Small intestine (tissue), 7 donors: ENCODE measurements at regions not wholly inside any gene's neighbourhood (a gene's known extent, or its start where the extent isn't known, plus 50 kb on each side); places are given as distances from the start of the nearest gene placed in this dataset.
"Not testable (repeated sequence)": the region's sequence is repeated elsewhere in the genome, so short reads cannot be mapped to it uniquely, and the experiment has no call there.

ENCODE experiments used
- DNase-seq, 2 donors: peaks; one replicate each; pipeline versions ENCODE4 v3.0.0 to v3.0.0-alpha.2; 2013
- FAIRE-seq: peaks from 2 replicates; lab custom pipeline; 2012; peaks lifted over from hg19 to GRCh38; lab: Jason Lieb, UNC
- H3K27ac ChIP-seq, 3 donors: one replicate each; pipeline ENCODE4 v1.5.1; 2013; ENCODE audit warnings: low read length in 2 of 3, mild to moderate bottlenecking in 2 of 3, control low read depth in 1 of 3, inconsistent platforms in 1 of 3, low read depth in 1 of 3, moderate library complexity in 1 of 3
- H3K27me3 ChIP-seq, 3 donors: one replicate each; pipeline ENCODE4 v1.6.1; 2013; ENCODE audit warnings: low read length in 3 of 3, inconsistent platforms in 1 of 3; ENCODE audit not compliant: control insufficient read depth in 3 of 3, insufficient read depth in 3 of 3
- H3K36me3 ChIP-seq, 3 donors: one replicate each; pipeline ENCODE4 v1.6.1; 2013; ENCODE audit warnings: low read length in 3 of 3, inconsistent platforms in 1 of 3, low read depth in 1 of 3, mild to moderate bottlenecking in 1 of 3, moderate library complexity in 1 of 3; ENCODE audit not compliant: control insufficient read depth in 3 of 3, insufficient read depth in 2 of 3
- H3K4me1 ChIP-seq, 3 donors: one replicate each; pipeline ENCODE4 v1.6.1; 2013; ENCODE audit warnings: low read length in 2 of 3, inconsistent platforms in 1 of 3, low read depth in 1 of 3, mild to moderate bottlenecking in 1 of 3, moderate library complexity in 1 of 3; ENCODE audit not compliant: control insufficient read depth in 3 of 3, insufficient read depth in 2 of 3
- H3K4me3 ChIP-seq, 3 donors: one replicate each; pipeline ENCODE4 v1.5.1; 2013; ENCODE audit warnings: low read length in 3 of 3, control low read depth in 1 of 3, inconsistent platforms in 1 of 3, low read depth in 1 of 3, mild to moderate bottlenecking in 1 of 3, moderate library complexity in 1 of 3
- H3K9me3 ChIP-seq, 2 donors: one replicate each; pipeline ENCODE4 v1.6.1; 2013; ENCODE audit warnings: low read depth in 1 of 2, low read length in 1 of 2; ENCODE audit not compliant: control insufficient read depth in 2 of 2, insufficient read depth in 1 of 2
- WGBS, 3 donors: extraction: QIAGEN DNeasy Blood & Tissue Kit; methylation state at CpG; one replicate each; pipeline ENCODE4 v1.1.7; 2013; 5-methylcytosine and 5-hydroxymethylcytosine counted together
- donor health status: healthy with polysubstance abuse.
- donor health status: control.
- donor health status: control.
- donor health status: Bipolar disorder and iron deficiency.
- donor health status: healthy.

GRCh38 chr18:54466248-54467005, 108.7 kb downstream of the C18orf54 start:
- H3K4me1 ChIP-seq = no peaks in the 10 kb centered on the region
- peaks cover 3 to 6% of the 10 kb centered on the region in 2 donors for H3K9me3 ChIP-seq
- DNase-seq (no peak), FAIRE-seq (no peak)
- 73 to 83% (median 82%) methylated on average over 3 of the region's 3 CpGs for WGBS, 3 donors
- no peaks in the 10 kb centered on the region for H3K36me3 ChIP-seq
- H3K27ac ChIP-seq = no peak overlapping the region
- H3K4me3 ChIP-seq = no peak overlapping the region
- no peaks in the 10 kb centered on the region for H3K27me3 ChIP-seq

- H3K4me3 ChIP-seq = no peak overlapping the region
- H3K9me3 ChIP-seq = no peaks in the 10 kb centered on the region
- no peaks in the 10 kb centered on the region for H3K36me3 ChIP-seq
- no peak for DNase-seq
- no peaks in the 10 kb centered on the region for H3K4me1 ChIP-seq
- 60 to 76% (median 70%) methylated on average over 5 of the region's 5 CpGs for WGBS, 3 donors
- peaks cover 0 to 5% (median 0%) of the 10 kb centered on the region in 3 donors for H3K27me3 ChIP-seq
- H3K27ac ChIP-seq = no peak overlapping the region
- no peak for FAIRE-seq
These were observed 111.7 kb upstream of the DYNAP start for GRCh38 chr18:54479365-54479764.

- WGBS, 3 donors = 66 to 71% (median 69%) methylated on average over 6 of the region's 6 CpGs
- Histone ChIP-seq H3K9me3 (no peaks in the 10 kb centered on the region), H3K27me3 (peaks cover 0 to 5% (median 0%) of the 10 kb centered on the region in 3 donors), H3K4me1 (no peaks in the 10 kb centered on the region), H3K27ac (no peak overlapping the region), H3K4me3 (no peak overlapping the region), H3K36me3 (no peaks in the 10 kb centered on the region)
- DNase-seq = no peak
- FAIRE-seq = no peak
These were observed 110.4 kb upstream of the DYNAP start for GRCh38 chr18:54480616-54481015.

GRCh38 chr18:54502451-54502850, 88.6 kb upstream of the DYNAP start:
- FAIRE-seq, H3K4me1 ChIP-seq, H3K4me3 ChIP-seq, H3K9me3 ChIP-seq, H3K27me3 ChIP-seq, H3K36me3 ChIP-seq, DNase-seq, H3K27ac ChIP-seq: not testable (repeated sequence)
- 77 to 81% (median 78%) methylated on average over 6 of the region's 6 CpGs for WGBS, 3 donors

- 65 to 74% (median 68%) methylated on average over 4 of the region's 4 CpGs for WGBS, 3 donors
- no peak for FAIRE-seq
These were observed 87.7 kb upstream of the DYNAP start for GRCh38 chr18:54503131-54503894.

GRCh38 chr18:54506516-54507261, 84.4 kb upstream of the DYNAP start:
- Histone ChIP-seq H3K27me3 (no peaks in the 10 kb centered on the region), H3K36me3 (no peaks in the 10 kb centered on the region), H3K4me1 (no peaks in the 10 kb centered on the region), H3K4me3 (no peak overlapping the region), H3K9me3 (peaks cover 0 to 4% of the 10 kb centered on the region in 2 donors), H3K27ac (no peak overlapping the region)
- WGBS, 3 donors = 77 to 86% (median 81%) methylated on average over 2 of the region's 2 CpGs
- FAIRE-seq (no peak), DNase-seq (peak in 1 of 2 donors; percentile 5)

More at GRCh38 chr18:54503131-54503894, 87.7 kb upstream of the DYNAP start:
- DNase-seq = no peak
- H3K27ac ChIP-seq = no peak overlapping the region
- no peaks in the 10 kb centered on the region for H3K36me3 ChIP-seq
- no peak overlapping the region for H3K4me3 ChIP-seq
- no peaks in the 10 kb centered on the region for H3K27me3 ChIP-seq
- H3K4me1 ChIP-seq = no peaks in the 10 kb centered on the region
- H3K9me3 ChIP-seq = peaks cover 0 to 4% of the 10 kb centered on the region in 2 donors

GRCh38 chr18:54509793-54510192, 81.3 kb upstream of the DYNAP start:
- 48 to 75% (median 58%) methylated on average over 2 of the region's 2 CpGs for WGBS, 3 donors
- no peaks in the 10 kb centered on the region for H3K36me3 ChIP-seq
- H3K27ac ChIP-seq = no peak overlapping the region
- no peak overlapping the region for H3K4me3 ChIP-seq
- H3K4me1 ChIP-seq = no peaks in the 10 kb centered on the region
- H3K9me3 ChIP-seq = no peaks in the 10 kb centered on the region
- FAIRE-seq (peak; percentile 26), DNase-seq (no peak)
- no peaks in the 10 kb centered on the region for H3K27me3 ChIP-seq

GRCh38 chr18:54515149-54515548, 75.9 kb upstream of the DYNAP start:
- DNase-seq (no peak), FAIRE-seq (no peak)
- H3K27ac ChIP-seq = no peak overlapping the region
- 51 to 61% (median 52%) methylated on average over 2 of the region's 2 CpGs for WGBS, 3 donors
- H3K4me1 ChIP-seq = no peaks in the 10 kb centered on the region
- no peaks in the 10 kb centered on the region for H3K36me3 ChIP-seq
- H3K27me3 ChIP-seq = no peaks in the 10 kb centered on the region
- H3K4me3 ChIP-seq = no peak overlapping the region
- no peaks in the 10 kb centered on the region for H3K9me3 ChIP-seq
